Keratinocyte (primary cell): ENCODE measurements at regions not wholly inside any gene's neighbourhood (a gene's known extent, or its start where the extent isn't known, plus 50 kb on each side); places are given as distances from the start of the nearest gene placed in this dataset.

ENCODE experiments used
- EZH2 ChIP-seq: IDR thresholded peaks from one replicate; pipeline ENCODE4 v1.6.1; 2012; ENCODE audit warnings: inconsistent platforms, mild to moderate bottlenecking, low read length, moderate library complexity
- TF ChIP-seq, protein P1 (sequence below), 3 experiments: IDR thresholded peaks in 1 of 3; conservative IDR thresholded peaks in 1 of 3; optimal IDR thresholded peaks in 1 of 3; 2 replicates in 2 of 3; 3 replicates in 1 of 3; pipeline versions ENCODE3 to v1.5.1; 2011; ENCODE audit warnings: low read length in 3 of 3, mild to moderate bottlenecking in 3 of 3, moderate library complexity in 2 of 3, control low read depth in 1 of 3, inconsistent platforms in 1 of 3; ENCODE audit not compliant: insufficient read depth in 2 of 3; ENCODE audit errors: extremely low read depth in 1 of 3

- TF ChIP-seq, protein P1, sequence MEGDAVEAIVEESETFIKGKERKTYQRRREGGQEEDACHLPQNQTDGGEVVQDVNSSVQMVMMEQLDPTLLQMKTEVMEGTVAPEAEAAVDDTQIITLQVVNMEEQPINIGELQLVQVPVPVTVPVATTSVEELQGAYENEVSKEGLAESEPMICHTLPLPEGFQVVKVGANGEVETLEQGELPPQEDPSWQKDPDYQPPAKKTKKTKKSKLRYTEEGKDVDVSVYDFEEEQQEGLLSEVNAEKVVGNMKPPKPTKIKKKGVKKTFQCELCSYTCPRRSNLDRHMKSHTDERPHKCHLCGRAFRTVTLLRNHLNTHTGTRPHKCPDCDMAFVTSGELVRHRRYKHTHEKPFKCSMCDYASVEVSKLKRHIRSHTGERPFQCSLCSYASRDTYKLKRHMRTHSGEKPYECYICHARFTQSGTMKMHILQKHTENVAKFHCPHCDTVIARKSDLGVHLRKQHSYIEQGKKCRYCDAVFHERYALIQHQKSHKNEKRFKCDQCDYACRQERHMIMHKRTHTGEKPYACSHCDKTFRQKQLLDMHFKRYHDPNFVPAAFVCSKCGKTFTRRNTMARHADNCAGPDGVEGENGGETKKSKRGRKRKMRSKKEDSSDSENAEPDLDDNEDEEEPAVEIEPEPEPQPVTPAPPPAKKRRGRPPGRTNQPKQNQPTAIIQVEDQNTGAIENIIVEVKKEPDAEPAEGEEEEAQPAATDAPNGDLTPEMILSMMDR (optimal IDR thresholded peaks at IDR 0.05 in 1 of 3, IDR thresholded peaks at IDR 0.05 in 1 of 3, conservative IDR thresholded peaks at IDR 0.05 in 1 of 3; ENCODE audit: extremely low read depth in 1 of 3, insufficient read depth in 2 of 3, low read length in 3 of 3): no peak
- no peak for TF ChIP-seq EZH2
Observed at GRCh38 chr4:176489001-176489400, 169.2 kb downstream of the SPCS3 start.
